GM18520 (cell line): ENCODE measurements at regions not wholly inside any gene's neighbourhood (a gene's known extent, or its start where the extent isn't known, plus 50 kb on each side); places are given as distances from the start of the nearest gene placed in this dataset.

Experiments
- ATAC-seq: cut with Tn5 transposase; IDR thresholded peaks from one replicate; pipeline ENCODE4 v1.9.1; 2021; ENCODE audit not compliant: unreplicated experiment

- ATAC-seq: no peak
Measured at GRCh38 chrX:68998716-68999115, 166.5 kb downstream of the PJA1 start.

DNA sequence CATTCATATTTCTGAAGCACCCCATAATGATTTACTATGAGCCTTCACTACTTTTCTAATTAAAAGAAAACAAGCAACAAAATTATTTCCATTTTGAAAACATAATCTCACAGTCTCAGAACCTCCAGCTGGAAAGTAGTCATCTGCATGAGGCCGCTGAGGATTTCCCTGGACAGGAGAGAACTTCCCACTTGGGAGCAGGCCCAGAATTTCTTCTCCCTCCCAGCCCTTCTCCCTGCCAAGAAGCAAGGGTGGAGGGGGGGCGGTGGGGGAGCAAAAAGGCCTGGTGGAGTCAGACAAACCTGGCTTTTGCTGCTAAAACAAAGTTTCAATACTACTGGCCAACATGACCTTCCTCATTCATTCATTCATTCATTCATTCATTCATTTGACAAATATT lies 167.3 kb downstream of the PJA1 start:
- no peak for ATAC-seq

DNA sequence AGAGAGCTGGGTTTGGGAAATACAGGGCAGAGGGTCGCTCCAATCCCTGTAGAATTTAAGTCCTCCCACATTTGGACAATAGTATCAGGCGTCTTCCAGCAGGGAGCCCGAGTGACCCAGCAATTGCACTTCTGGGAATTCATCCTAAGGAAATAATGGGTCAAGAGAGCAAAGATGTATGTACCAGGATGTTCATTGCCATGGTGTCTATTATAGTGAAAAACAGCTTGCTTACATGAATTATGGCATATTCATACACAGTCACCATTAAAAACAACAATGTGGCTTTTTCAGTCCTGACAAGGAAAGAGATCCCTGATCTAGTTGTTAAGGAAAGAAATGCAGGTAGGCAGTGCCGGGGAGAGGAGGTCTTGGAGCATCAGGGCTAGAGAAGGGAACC lies 167.7 kb downstream of the PJA1 start:
- ATAC-seq: no peak

DNA sequence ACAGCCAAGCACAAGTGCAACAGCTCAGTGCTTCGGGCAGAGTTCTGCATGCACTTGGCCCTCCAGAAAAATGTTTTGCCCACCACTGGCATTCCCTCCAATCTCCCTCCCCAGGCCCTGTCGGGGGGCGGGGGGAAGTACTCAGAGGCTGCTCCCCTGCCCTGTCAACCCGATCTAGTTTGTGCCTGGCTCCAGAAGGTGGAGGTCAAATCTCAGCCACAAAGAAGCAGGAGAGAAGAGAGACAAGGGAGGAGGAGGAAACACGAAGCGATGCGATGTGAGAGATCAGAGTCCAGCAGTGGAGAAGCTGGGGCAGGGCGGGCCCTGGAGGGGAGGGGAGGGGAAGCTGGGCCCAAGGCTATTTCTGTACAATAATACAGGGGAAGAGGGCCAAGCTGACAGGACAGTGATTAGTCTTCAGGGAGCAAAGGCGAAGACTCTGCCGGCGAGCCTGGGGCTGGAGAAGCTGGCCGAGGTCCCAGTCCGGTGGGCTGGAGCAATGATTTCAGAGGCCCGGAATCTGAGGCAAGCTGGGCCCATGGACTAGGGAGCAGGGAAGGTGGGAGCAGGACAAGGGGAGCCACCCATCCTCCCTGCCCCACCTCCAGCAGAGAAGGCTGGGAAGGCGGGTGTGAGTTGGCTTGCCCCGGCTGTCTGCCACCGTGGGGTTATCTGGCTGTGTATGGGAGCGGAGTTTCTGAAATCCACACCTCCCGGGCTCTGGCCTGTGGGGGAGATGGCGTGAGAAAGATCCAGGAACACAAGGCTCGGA lies 167.1 kb downstream of the EFNB1 start:
- ATAC-seq: no peak

GRCh38 chrX:68995386-68995779 lies 166.6 kb downstream of the EFNB1 start:
- ATAC-seq: no peak

- no peak for ATAC-seq
Measured at GRCh38 chrX:68994891-68995255, 166.1 kb downstream of the EFNB1 start.

DNA sequence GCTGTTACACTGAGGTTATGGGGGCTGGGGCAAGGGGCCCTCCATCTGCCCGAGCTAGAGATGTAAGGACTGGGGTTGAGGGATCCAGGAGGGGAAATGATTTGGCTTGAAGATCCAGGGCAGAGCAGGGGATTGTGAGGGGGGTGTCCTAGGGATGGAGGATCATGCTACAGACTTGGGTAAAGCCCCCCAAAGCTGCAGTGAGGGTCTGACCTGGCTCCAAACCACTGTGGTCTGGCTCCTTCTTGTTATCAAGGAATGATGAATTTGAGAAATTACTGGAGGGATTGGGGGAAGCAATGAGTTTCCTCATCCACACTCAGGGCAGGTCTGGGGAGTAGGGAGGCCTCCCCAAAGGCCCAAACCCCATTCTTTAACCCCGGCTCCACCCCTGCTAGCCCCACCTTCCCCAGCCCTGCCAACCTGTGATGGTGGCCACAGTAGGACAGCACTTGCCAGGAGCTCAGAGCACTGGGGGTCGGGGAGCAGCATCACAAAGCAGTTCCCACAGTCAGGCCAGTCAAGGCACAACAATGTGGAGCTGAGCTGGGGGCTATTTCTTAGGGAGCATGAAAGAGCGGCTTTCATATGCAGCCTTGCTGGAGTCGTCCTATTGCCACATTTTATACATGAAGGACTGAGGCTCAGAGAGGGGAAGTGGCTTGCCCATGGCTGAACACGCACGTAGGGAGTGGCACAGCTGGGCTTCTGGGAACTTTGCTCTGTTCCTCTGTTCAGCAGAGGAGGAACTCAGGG lies 165.5 kb downstream of the EFNB1 start:
- no peak for ATAC-seq

GRCh38 chrX:68992821-68993397 lies 164.1 kb downstream of the EFNB1 start:
- no peak for ATAC-seq

DNA sequence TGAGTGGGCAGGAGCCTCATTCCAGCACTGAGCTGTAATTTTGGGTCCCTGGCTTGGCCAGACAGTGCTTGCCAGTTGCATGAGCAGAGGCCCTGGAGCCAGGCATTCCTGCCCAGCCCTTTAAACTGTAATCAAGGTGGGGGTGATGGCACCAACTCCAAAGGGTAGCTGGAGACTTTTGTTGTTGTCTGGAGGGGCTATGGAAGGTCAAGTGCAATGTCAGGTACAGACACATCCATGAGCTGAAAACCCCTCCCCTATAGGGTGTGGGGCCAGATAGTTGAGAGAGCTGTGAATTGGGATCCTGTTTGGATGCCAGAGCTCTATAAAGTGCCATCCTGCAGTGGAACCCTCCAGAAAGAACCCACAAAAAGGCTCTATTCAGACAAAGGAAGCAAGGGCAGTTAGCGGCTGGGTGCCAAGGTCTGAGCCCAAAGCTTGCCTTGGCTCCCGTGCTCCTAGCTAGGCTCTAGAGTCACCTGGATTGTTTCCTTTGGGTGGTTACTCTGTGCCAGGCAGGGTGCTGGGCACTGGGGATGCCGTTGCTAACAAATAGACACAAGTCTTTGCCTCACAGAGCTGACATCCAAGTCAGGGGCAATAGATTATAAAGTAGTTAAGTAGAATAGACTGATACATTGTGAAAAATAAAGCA lies 163.0 kb downstream of the EFNB1 start:
- ATAC-seq: no peak

- no peak for ATAC-seq
Measured at GRCh38 chrX:68990948-68991347, 162.1 kb downstream of the EFNB1 start.

GRCh38 chrX:68989865-68990606 lies 161.2 kb downstream of the EFNB1 start:
- ATAC-seq: no peak

GRCh38 chrX:68989456-68989855 lies 160.6 kb downstream of the EFNB1 start:
- no peak for ATAC-seq

GRCh38 chrX:68988865-68989264 lies 160.0 kb downstream of the EFNB1 start:
- ATAC-seq: no peak

GRCh38 chrX:68985135-68985755 lies 156.4 kb downstream of the EFNB1 start:
- no peak for ATAC-seq

DNA sequence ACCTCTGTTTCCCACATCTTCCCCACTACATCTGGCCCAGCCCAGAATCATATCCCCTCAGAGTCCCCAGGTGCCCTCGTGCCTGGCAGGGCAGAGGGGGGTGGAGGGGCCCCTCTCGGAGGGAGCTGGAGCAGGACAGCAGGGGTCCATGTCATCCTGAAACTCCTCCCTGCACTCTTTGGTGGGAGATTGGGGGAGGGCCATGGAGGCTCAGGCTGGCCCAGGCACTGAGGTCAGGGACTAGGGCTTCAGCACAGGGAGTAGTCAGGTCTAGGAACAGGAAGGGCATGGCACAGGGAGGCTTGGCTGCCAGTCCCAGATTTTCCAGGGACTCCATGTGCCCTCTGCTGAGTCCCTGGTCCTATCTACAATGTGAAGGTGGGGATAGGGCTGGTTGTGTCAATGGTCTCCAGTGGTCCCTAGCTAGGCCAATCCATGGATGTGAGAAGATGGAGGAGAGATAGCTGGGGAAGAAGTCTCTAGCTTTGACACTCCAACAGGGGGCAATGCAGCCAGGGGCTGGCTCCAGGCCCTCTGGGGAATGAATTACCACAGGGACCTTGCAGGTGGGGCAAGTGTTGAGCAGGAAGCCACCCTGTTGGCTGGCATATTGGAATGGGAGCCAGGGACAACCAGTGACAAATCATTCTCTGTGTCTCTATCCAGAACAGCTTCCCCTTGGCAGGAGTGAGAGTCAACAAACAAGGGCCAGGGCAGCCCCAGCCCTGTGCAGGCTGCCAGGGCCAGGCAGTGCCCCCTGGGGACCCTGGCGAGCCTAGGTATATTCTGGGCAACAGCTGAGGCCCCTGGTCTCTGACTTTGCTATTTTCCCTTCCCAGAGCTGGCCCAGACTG lies 154.4 kb downstream of the EFNB1 start:
- no peak for ATAC-seq

- ATAC-seq: no peak
Measured at GRCh38 chrX:68982476-68982875, 153.7 kb downstream of the EFNB1 start.

DNA sequence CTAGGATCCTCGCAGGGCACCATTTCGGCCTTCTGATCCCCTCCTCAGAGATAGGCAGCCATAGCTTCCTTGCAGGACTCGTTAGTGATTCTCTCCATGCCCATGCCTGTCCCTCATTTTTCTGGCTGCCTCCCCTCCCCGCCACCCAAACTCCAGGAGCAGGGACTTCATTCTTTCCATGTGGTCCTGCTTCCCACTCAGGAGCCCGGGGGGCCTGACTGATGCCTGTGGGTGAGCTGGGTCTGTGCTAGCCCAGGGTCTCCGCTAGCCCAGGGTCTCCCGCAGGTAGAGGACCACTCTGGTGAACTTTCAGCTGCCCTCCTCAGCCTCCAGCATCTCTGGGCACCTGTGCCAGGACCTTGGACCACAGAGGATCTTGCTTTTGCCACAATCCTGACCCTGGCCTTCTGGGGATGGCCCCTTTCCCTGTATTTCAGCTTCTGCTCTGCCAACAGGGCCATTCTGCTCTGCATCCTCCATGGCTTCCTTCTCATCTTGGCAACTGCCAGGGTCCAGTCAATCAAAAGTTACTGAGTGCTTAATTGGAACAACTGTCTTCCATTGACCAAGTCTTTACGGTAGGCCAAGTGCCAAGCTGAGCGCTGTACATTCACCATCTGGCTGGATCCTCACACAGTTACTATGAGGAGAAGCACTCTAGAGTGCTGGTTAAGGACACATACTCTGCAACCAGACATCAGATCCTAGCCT lies 152.2 kb downstream of the EFNB1 start:
- no peak for ATAC-seq

DNA sequence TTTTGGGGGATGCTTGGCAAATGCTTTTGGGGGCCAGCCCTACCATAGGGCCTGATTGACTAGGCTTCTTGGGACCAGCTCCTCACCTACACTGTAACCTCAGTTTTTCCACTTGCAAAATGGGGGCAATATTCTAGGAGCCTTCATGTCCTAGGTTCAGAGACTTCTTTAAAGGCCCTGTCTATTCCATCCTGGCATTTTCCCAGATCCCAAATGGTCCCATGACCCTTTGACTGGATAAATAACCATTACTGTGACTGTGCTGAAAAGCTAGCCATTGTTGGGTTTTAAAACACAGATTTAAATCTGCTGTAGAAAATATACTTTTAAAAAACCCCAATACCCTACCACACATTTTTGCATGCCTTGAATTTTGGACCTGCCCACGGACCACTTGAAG lies 149.8 kb downstream of the EFNB1 start:
- no peak for ATAC-seq

GRCh38 chrX:68978255-68978654 lies 149.4 kb downstream of the EFNB1 start:
- ATAC-seq: no peak
